ENCODE measurements at regions not wholly inside any gene's neighbourhood (a gene's known extent, or its start where the extent isn't known, plus 50 kb on each side); places are given as distances from the start of the nearest gene placed in this dataset.

- TF ChIP-seq CTCF (IDR thresholded peaks at IDR 0.05; ENCODE audit: low read depth, low read length, poor library complexity, severe bottlenecking) (no peak), EZH2phosphoT487 (IDR thresholded peaks at IDR 0.05; ENCODE audit: borderline replicate concordance, low read length) (no peak)
These were observed 227.7 kb downstream of the MYLK4 start for GRCh38 chr6:2523061-2523460.

Data from DOHH2 (cell line).